Urinary bladder (tissue), 3 donors: ENCODE measurements at regions not wholly inside any gene's neighbourhood (a gene's known extent, or its start where the extent isn't known, plus 50 kb on each side); places are given as distances from the start of the nearest gene placed in this dataset.
"Not testable (repeated sequence)": the region's sequence is repeated elsewhere in the genome, so short reads cannot be mapped to it uniquely, and the experiment has no call there.

Experiments used
- DNase-seq: peaks from one replicate; pipeline ENCODE4 v3.0.0-alpha.2; 2015; ENCODE audit errors: extremely low spot score
- H3K27ac ChIP-seq: one replicate; pipeline ENCODE4 v1.5.1; 2013; ENCODE audit warnings: low read depth, mild to moderate bottlenecking, moderate library complexity
- H3K36me3 ChIP-seq: one replicate; pipeline ENCODE4 v1.6.1; 2013; ENCODE audit warnings: mild to moderate bottlenecking, moderate library complexity; ENCODE audit not compliant: insufficient read depth
- H3K4me1 ChIP-seq: one replicate; pipeline ENCODE4 v1.6.1; 2013; ENCODE audit warnings: mild to moderate bottlenecking, moderate library complexity; ENCODE audit not compliant: insufficient read depth
- H3K4me3 ChIP-seq: one replicate; pipeline ENCODE4 v1.5.1; 2013; ENCODE audit warnings: low read depth, low read length
- WGBS: extraction: QIAGEN DNeasy Blood & Tissue Kit; methylation state at CpG from one replicate; pipeline ENCODE4 v1.1.7; 2013; 5-methylcytosine and 5-hydroxymethylcytosine counted together
- donor health status: healthy with polysubstance abuse.
- donor health status: healthy.

DNA sequence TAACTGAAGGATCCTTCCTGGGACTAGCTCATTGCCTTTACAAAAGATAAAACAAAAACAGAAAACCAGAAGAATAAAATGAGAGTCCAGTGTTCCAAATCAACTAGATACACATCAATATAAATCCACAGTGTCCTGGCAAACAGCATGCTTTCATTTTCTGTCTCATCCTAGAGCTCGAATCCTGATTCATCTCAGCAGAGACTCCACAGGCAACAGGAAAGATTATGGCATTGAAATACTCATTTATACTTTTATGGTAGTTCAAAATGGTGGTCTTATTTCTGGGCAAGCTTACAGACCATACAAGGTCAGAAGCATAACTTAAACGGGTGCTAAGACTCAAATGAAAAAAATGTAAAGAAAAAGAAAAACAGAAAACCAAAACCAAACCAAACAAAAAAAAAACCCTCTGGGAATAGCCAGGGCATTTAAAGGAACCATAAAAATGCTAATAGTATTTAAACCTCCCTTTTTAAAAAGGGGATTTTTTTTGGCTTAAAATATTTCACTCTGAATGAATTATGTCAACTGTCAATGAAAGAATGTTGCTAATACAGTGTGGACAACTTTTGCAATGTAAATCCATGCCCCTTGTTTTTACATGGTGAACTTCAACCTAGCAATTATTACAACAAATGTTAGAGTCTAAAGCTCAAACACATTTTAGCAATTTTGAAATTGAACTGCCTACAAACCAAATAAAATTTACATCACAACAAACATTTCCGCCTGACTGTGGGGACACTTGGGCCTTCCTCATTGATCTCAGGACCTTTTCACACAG lies 57.9 kb downstream of the GPR101 start:
- DNase-seq = no peak
- Histone ChIP-seq H3K4me1 (no peaks in the 10 kb centered on the region), H3K4me3 (no peak overlapping the region), H3K27ac (no peak overlapping the region), H3K36me3 (no peaks in the 10 kb centered on the region)
- whole genome bisulfite sequencing = 78% methylated on average over 3 of the region's 3 CpGs

DNA sequence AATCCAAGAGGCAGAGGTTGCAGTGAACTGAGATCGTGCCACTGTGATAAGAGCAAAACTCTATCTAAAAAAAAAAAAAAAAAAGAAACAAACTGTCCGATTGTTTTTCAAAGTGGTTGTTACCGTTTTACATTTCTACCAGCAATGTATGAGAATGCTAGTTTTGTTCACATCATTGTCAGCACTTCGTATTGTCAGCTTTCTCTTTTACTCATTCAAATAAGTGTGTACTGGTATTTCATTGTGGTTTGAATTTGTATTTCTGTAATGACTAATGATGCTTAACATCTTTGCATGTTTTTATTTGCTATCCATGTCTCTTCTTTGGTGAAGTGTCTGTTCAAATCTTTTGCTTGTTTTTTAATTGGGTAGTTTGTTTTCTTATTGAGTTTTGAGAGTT lies 65.8 kb downstream of the GPR101 start:
- WGBS = 93% methylated on average over 4 of the region's 4 CpGs
- Histone ChIP-seq H3K36me3 (no peaks in the 10 kb centered on the region), H3K4me1 (no peaks in the 10 kb centered on the region), H3K4me3 (no peak overlapping the region), H3K27ac (no peak overlapping the region)
- DNase-seq = no peak

DNA sequence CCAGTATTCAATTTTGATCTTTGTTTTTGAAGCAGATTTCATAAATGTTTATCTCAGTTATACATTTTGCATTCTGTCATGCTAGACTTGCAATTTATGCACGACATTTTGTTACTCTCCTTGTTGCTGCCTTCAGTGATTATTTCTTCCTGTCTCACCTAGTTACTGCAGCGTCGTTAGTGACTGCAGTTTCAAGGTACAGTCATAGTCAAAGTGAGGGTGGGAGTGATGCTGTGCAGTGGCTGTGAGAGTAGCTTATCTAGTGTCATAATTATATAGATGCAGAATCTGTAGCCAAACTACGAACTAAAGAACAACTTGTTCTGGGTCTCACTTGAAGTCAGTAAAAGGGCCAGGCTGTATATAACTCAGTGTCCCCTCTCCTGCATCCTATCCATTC lies 69.8 kb downstream of the GPR101 start:
- 83% methylated on average over 4 of the region's 4 CpGs for WGBS

DNA sequence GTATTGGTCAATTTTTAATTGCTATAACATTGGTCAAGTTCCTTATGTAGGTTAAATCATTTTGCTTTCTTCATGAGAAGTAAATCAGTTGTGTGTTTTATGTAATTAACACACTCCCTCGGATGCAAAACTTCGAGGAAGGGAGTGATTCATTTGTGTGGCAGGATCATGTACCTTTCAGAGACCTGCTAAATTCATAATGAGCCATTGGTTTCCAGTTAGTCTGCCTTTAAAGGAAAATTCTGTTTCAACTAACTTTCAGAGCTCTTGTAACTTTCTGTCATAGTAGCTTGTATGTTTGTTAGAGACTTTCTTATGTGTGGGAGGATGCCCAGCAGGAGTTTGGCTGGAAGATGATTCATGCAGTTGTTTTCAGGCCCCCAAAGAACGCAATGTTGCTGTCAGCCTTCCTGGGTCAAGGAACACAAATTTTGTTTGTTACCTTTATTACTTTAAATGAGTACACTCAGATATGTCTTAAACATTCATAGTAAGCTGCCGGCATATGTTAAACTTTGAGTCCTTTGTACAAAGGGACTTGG lies 72.1 kb downstream of the GPR101 start:
- H3K4me1 ChIP-seq = no peaks in the 10 kb centered on the region
- WGBS = 84% methylated on average over 4 of the region's 4 CpGs
- H3K4me3 ChIP-seq = no peak overlapping the region
- DNase-seq = no peak
- no peaks in the 10 kb centered on the region for H3K36me3 ChIP-seq
- no peak overlapping the region for H3K27ac ChIP-seq

More for the DNA sequence above, 69.8 kb downstream of the GPR101 start:
- no peaks in the 10 kb centered on the region for H3K36me3 ChIP-seq
- H3K4me3 ChIP-seq = no peak overlapping the region
- no peak for DNase-seq
- no peaks in the 10 kb centered on the region for H3K4me1 ChIP-seq
- no peak overlapping the region for H3K27ac ChIP-seq

DNA sequence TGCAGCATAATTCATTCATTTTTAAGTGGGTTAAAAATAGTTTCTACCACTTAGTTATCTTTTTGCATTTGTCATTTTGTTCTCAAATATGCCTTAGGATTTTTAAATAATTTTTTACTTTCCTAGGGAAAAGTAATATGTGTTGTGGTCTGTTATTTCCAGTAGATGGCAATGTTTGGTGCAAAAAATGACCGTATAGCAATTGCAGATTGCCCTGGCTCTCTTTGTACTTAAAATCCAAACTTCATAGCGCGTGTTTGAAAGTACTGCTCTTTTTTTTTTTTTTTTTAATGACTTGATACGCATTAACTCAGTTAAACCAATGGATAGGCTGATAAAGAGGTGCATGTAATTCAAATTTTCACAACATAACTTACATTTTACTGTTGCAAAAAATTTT lies 74.4 kb upstream of the RBMX start:
- H3K27ac ChIP-seq = no peak overlapping the region
- H3K36me3 ChIP-seq = no peaks in the 10 kb centered on the region
- DNase-seq = no peak
- H3K4me1 ChIP-seq = no peaks in the 10 kb centered on the region
- no peak overlapping the region for H3K4me3 ChIP-seq
- WGBS = 3% methylated on average over 4 of the region's 4 CpGs

DNA sequence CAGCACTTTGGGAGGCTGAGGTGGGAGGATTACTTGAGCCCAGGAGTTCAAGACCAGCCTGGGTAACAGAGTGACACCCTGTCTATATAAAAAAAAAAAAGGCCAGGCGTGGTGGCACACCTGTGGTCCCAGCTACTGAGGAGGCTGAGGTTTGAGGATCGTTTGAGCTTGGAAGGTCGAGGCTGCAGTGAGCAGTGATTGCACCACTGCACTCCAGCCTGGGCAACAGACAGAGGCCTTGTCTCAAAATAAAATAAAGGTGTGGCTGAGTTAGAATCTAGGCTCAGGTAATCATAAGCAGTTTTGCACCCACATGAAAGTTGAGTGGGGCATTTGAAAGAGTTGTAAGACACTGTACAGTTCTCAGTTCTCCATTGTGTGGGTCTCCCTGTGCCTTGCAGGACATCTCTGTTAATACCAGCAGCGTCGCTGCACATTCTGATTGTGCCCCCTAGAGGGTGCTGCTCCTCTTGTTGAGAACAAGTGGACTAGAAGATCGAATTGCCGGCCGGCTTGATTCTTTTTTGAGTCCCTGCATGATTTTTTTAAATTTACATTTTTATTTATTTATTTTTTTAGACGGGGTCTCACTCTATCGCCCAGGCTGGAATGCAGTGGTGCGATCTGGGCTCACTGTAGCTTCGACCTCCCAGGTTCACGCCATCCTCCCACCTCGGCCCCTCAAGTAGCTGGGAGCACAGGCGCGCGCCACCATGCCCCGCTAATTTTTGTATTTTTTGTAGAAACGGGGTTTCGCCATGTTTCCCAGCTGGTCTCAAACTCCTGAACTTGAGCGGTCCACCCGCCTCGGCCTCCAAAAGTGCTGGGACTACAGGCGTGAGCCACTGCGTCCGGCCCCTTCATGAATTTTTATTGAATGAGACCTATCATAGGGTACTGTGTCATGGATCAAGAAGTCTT lies 73.6 kb upstream of the RBMX start:
- DNase-seq = peak; percentile 7
- Histone ChIP-seq H3K4me3 (no peak overlapping the region), H3K4me1 (no peaks in the 10 kb centered on the region), H3K36me3 (no peaks in the 10 kb centered on the region), H3K27ac (no peak overlapping the region)
- WGBS = 67% methylated on average over 26 of the region's 26 CpGs

DNA sequence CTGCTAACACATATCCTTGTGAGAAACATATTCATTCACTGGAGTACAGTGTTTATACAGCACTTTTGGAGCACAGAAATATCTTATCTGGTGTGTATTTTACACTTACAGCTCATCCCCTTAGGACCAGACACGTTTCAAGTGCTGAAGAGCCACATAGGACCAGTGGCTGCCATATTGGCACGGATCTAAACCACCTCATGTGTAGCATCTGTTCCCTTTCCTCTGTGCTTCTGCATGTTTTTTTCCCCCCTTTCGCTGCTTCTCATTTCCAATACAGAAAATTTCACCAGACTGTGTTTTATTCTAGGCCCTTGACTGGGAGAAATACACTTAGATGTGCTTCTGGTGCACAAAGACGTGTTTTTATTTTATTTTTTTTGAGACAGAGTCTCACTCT lies 69.7 kb upstream of the RBMX start:
- no peak overlapping the region for H3K27ac ChIP-seq
- no peaks in the 10 kb centered on the region for H3K4me1 ChIP-seq
- DNase-seq = no peak
- 82% methylated on average over 4 of the region's 4 CpGs for WGBS
- no peaks in the 10 kb centered on the region for H3K36me3 ChIP-seq
- no peak overlapping the region for H3K4me3 ChIP-seq

DNA sequence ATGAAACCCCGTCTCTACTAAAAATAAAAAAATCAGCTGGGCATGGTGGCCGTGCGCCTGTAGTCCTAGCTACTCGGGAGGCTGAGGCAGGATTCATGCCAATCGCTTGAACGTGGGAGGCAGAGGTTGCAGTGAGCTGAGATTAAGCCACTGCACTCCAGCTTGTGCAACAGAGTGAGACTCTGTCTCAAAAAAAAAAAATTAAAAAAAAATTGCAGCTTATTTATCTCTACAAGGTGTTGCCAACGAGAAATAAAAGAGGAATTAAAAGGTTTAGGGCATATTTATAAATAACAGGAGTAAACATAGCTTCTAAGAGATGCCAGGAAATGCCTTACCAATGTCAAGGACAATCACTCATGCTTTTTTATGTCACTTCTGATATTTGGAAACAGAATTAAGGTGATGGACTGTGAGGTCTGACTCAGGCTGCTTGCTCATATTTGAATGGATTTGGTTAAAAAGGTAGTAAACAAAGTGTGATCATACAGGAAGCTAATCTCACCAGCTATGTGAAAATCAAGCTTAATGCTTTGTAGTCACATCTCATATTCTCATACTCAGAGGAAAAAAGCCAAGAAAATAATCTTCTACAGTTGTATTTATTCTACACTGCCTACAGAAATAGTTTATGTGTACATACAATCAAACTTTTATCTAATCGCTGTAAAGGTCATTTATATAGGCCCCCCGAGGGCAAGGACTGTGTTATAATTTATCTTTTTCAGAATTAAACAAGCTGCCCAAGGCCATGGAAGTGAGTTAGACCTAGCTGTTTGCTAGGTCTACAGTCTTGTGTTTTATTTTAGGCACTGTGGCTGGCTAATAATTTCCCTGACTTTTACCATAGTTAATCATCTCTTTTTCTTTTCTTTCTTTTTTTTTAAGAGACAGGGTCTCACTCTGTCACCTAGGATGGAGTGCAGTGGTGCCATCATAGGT lies 61.1 kb upstream of the RBMX start:
- 60% methylated on average over 9 of the region's 9 CpGs for WGBS
- no peaks in the 10 kb centered on the region for H3K4me1 ChIP-seq
- no peak for DNase-seq
- no peak overlapping the region for H3K27ac ChIP-seq
- no peak overlapping the region for H3K4me3 ChIP-seq
- H3K36me3 ChIP-seq = no peaks in the 10 kb centered on the region

DNA sequence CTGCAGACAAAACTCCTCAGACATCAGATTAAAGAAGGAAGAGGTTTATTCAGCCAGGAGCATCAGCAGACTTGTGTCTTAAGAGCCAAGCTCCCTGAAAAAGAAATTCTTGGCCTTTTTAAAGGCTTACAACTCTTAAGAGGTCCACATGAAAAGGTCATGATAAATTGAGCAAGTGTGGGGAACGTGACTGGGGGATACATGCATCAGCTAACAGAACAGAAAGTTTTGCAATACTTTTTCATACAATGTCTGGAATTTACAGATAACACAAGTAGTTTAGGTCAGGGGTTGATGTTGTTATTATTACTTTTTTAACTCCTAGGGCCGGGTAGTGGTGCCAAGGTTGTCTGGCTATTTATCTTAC lies 55.6 kb upstream of the RBMX start:
- 77% methylated on average over 2 of the region's 2 CpGs for WGBS
- Histone ChIP-seq H3K4me3 (no peak overlapping the region), H3K36me3 (no peaks in the 10 kb centered on the region), H3K4me1 (no peaks in the 10 kb centered on the region), H3K27ac (no peak overlapping the region)
- DNase-seq = no peak

DNA sequence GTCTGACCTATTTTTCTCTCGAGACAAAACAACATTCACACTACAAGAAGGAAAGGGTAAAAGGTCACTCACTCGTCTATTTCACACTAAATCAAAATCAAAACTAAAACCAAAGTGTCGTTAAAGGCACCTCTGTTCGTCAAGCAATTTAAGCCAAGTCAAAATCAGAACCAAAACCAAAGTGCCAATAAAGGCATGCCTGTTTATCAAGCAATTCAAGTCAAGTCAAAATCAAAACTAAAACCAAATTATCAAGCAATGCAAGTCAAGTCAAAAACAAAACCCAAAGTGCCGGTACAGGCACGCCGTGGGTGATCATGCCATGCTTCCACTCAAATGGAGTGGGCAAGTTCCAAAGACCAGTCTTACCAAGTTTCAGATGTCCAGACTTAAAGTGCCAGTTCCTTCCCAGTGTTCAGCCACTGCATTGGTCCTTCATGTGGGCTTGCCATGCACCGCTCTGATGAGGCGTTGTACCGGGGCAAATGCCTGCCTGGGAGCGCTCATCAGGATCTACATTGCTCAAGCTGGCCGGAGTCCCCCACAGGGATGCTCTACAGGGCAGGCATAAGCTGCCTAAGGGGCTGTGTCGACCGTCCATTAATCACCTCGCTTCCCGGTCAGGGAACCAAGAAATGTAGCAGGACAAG lies 55.1 kb upstream of the RBMX start:
- H3K27ac ChIP-seq = not testable (repeated sequence)
- 91% methylated on average over 16 of the region's 16 CpGs for WGBS

DNA sequence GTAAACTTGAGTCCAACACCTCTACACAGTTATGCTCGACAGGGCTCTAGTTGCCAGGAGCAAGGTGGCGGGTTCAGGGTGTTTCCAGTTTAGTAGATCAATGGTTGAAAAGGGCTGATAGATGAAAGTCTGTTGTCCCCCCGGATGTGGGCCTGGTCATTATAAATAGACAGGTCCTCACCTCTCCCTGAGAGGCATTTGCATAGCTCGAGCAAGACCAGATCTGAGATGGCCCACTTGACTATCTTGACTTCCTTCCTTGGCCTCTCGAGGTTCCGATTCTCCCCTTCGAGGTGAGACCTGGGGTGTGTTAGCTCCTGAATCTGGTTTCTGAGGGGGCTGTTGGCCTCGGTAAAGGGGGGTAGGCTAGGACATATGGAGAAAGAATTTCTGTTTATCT lies 54.1 kb upstream of the RBMX start:
- DNase-seq, H3K4me1 ChIP-seq, H3K27ac ChIP-seq, H3K36me3 ChIP-seq, H3K4me3 ChIP-seq: not testable (repeated sequence)
- 73% methylated on average over 8 of the region's 8 CpGs for WGBS

More for the DNA sequence above, 55.1 kb upstream of the RBMX start:
- not testable (repeated sequence) for H3K36me3 ChIP-seq, H3K4me1 ChIP-seq, DNase-seq, H3K4me3 ChIP-seq

DNA sequence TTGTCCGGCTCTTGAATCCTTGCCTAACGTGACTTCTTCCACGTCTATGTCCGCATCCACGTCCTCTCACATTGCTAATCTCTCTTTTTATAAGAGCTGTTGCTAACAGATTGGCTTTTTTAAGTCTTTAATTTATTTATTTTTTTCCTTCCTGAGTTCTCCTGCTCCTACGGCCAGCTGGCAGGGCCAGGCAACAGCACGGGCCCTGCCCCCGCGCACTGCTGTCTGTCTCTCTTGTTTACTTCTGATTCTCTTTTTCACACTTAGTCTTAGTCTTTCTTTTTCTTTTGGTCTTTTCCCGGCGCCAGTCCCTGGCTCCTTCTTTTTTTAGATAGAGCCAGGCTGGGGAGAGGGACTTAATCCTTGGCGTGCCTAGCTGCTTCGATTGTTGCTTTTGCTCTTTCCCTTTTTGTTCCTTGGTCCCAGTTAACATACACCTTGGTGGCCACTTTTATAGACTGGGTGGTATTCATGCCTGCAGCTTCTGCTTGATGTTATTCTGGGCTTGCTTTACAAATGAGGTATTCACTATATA lies 53.2 kb upstream of the RBMX start:
- no peak for DNase-seq
- WGBS = 20% methylated on average over 13 of the region's 13 CpGs

More for the DNA sequence above, 53.2 kb upstream of the RBMX start:
- no peak overlapping the region for H3K4me3 ChIP-seq
- H3K36me3 ChIP-seq = no peaks in the 10 kb centered on the region
- H3K4me1 ChIP-seq = no peaks in the 10 kb centered on the region
- H3K27ac ChIP-seq = peak overlapping the region; percentile 2
